Liver (tissue), 8 donors: ENCODE measurements at regions not wholly inside any gene's neighbourhood (a gene's known extent, or its start where the extent isn't known, plus 50 kb on each side); places are given as distances from the start of the nearest gene placed in this dataset.

Experiments
- DNase-seq: peaks from one replicate; pipeline ENCODE4 v3.0.0-alpha.2; 2017; ENCODE audit warnings: low spot score
- H3K27ac ChIP-seq, 2 donors: one replicate each; pipeline ENCODE4 v1.7.0; 2013; ENCODE audit warnings: inconsistent platforms in 2 of 2, low read length in 2 of 2, control low read depth in 1 of 2, low read depth in 1 of 2, mild to moderate bottlenecking in 1 of 2
- H3K27me3 ChIP-seq, 4 donors: one replicate each; pipeline versions ENCODE4 v1.6.1 to v1.7.0; 2013; ENCODE audit warnings: low read length in 3 of 4, inconsistent platforms in 1 of 4, mild to moderate bottlenecking in 1 of 4, moderate library complexity in 1 of 4; ENCODE audit not compliant: control insufficient read depth in 4 of 4, insufficient read depth in 4 of 4
- H3K36me3 ChIP-seq, 4 donors: one replicate each; pipeline versions ENCODE4 v1.6.1 to v1.7.0; 2013; ENCODE audit warnings: low read length in 3 of 4, mild to moderate bottlenecking in 3 of 4, low read depth in 1 of 4, moderate library complexity in 1 of 4; ENCODE audit not compliant: control insufficient read depth in 4 of 4, insufficient read depth in 3 of 4
- H3K4me1 ChIP-seq, 4 donors: one replicate each; pipeline versions ENCODE4 v1.6.1 to v1.7.0; 2013; ENCODE audit warnings: low read length in 3 of 4, mild to moderate bottlenecking in 3 of 4, moderate library complexity in 1 of 4; ENCODE audit not compliant: control insufficient read depth in 4 of 4, insufficient read depth in 4 of 4
- H3K4me3 ChIP-seq, 3 donors: one replicate each; pipeline versions ENCODE4 v1.6.1 to v1.7.0; 2013; ENCODE audit warnings: low read length in 3 of 3, control low read depth in 1 of 3, low read depth in 1 of 3, mild to moderate bottlenecking in 1 of 3
- H3K9ac ChIP-seq, 2 donors: one replicate each; pipeline ENCODE4 v1.7.0; 2013; ENCODE audit warnings: low read length in 2 of 2, mild to moderate bottlenecking in 2 of 2, moderate library complexity in 2 of 2, control low read depth in 1 of 2, low read depth in 1 of 2
- H3K9me3 ChIP-seq, 4 donors: one replicate each; pipeline versions ENCODE4 v1.6.1 to v1.7.0; 2013; ENCODE audit warnings: low read length in 3 of 4; ENCODE audit not compliant: control insufficient read depth in 4 of 4
- EGR1 ChIP-seq, 2 donors: IDR thresholded peaks; 2 replicates each; pipeline ENCODE4 v1.6.1; 2016 to 2018; ENCODE audit warnings: antibody characterized with exemption in 2 of 2, low read depth in 2 of 2
- FOXA1 ChIP-seq: IDR thresholded peaks from 2 replicates; pipeline ENCODE4 v1.6.1; 2016; ENCODE audit warnings: antibody characterized with exemption
- FOXA2 ChIP-seq: IDR thresholded peaks from 2 replicates; pipeline ENCODE4 v1.6.1; 2016; ENCODE audit warnings: antibody characterized with exemption
- GABPA ChIP-seq, 2 donors: IDR thresholded peaks in 1 of 2; conservative IDR thresholded peaks in 1 of 2; 2 replicates each; pipeline ENCODE4 v1.6.1; 2016; ENCODE audit warnings: antibody characterized with exemption in 2 of 2, mild to moderate bottlenecking in 1 of 2, moderate library complexity in 1 of 2
- HNF4A ChIP-seq, 2 donors: conservative IDR thresholded peaks; 2 replicates each; pipeline ENCODE4 v1.6.1; 2016; ENCODE audit warnings: antibody characterized with exemption in 2 of 2, mild to moderate bottlenecking in 2 of 2
- HNF4G ChIP-seq: IDR thresholded peaks from 2 replicates; pipeline ENCODE4 v1.6.1; 2016; ENCODE audit warnings: antibody characterized with exemption
- JUND ChIP-seq, 2 donors: IDR thresholded peaks; 2 replicates each; pipeline ENCODE4 v1.6.1; 2016; ENCODE audit warnings: antibody characterized with exemption in 2 of 2
- NR2F2 ChIP-seq: IDR thresholded peaks from 2 replicates; pipeline ENCODE4 v1.6.1; 2016; ENCODE audit warnings: antibody characterized with exemption
- RAD21 ChIP-seq, 2 donors: IDR thresholded peaks; 2 replicates each; pipeline ENCODE4 v1.6.1; 2016; ENCODE audit warnings: antibody characterized with exemption in 2 of 2, mild to moderate bottlenecking in 2 of 2
- RXRA ChIP-seq, 2 donors: IDR thresholded peaks; 2 replicates each; pipeline ENCODE4 v1.6.1; 2017 to 2018; ENCODE audit warnings: antibody characterized with exemption in 2 of 2, mild to moderate bottlenecking in 1 of 2
- SP1 ChIP-seq: IDR thresholded peaks from 2 replicates; pipeline ENCODE4 v1.6.1; 2018; ENCODE audit warnings: antibody characterized with exemption, mild to moderate bottlenecking
- TAF1 ChIP-seq: conservative IDR thresholded peaks from 2 replicates; pipeline ENCODE4 v1.6.1; 2016; ENCODE audit warnings: antibody characterized with exemption, mild to moderate bottlenecking
- YY1 ChIP-seq: IDR thresholded peaks from 2 replicates; pipeline ENCODE4 v1.6.1; 2016; ENCODE audit warnings: antibody characterized with exemption, mild to moderate bottlenecking
- WGBS: extraction: QIAGEN DNeasy Blood & Tissue Kit; methylation state at CpG from one replicate; pipeline ENCODE4 v1.1.7; 2013; 5-methylcytosine and 5-hydroxymethylcytosine counted together
- TF ChIP-seq, protein P1 (sequence below): IDR thresholded peaks from 2 replicates; pipeline ENCODE4 v1.6.1; 2016; ENCODE audit warnings: antibody characterized with exemption
- TF ChIP-seq, protein P2 (sequence below): IDR thresholded peaks from 2 replicates; pipeline ENCODE4 v1.6.1; 2016; ENCODE audit warnings: antibody characterized with exemption, mild to moderate bottlenecking
- TF ChIP-seq, protein P3 (sequence below): IDR thresholded peaks from 2 replicates; pipeline ENCODE4 v1.6.1; 2016; ENCODE audit warnings: antibody characterized with exemption
- TF ChIP-seq, protein P4 (sequence below): IDR thresholded peaks from 2 replicates; pipeline ENCODE4 v1.6.1; 2016; ENCODE audit warnings: antibody characterized with exemption
- TF ChIP-seq, protein P5 (sequence below): fragments of 150-350 bp; IDR thresholded peaks from 2 replicates; pipeline ENCODE4 v1.5.1; 2017; ENCODE audit warnings: improper control_type of control experiment, low read depth, low read length; ENCODE audit not compliant: missing input control
- donor health status: healthy.
- donor health status: healthy.
- donor health status: healthy.
- donor health status: healthy.
- donor health status: healthy.

GRCh38 chrX:35244796-35245508, 302.4 kb downstream of the FAM47B start (continued):
- TF ChIP-seq, protein P1, sequence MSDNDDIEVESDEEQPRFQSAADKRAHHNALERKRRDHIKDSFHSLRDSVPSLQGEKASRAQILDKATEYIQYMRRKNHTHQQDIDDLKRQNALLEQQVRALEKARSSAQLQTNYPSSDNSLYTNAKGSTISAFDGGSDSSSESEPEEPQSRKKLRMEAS: no peak
- TF ChIP-seq, protein P2, sequence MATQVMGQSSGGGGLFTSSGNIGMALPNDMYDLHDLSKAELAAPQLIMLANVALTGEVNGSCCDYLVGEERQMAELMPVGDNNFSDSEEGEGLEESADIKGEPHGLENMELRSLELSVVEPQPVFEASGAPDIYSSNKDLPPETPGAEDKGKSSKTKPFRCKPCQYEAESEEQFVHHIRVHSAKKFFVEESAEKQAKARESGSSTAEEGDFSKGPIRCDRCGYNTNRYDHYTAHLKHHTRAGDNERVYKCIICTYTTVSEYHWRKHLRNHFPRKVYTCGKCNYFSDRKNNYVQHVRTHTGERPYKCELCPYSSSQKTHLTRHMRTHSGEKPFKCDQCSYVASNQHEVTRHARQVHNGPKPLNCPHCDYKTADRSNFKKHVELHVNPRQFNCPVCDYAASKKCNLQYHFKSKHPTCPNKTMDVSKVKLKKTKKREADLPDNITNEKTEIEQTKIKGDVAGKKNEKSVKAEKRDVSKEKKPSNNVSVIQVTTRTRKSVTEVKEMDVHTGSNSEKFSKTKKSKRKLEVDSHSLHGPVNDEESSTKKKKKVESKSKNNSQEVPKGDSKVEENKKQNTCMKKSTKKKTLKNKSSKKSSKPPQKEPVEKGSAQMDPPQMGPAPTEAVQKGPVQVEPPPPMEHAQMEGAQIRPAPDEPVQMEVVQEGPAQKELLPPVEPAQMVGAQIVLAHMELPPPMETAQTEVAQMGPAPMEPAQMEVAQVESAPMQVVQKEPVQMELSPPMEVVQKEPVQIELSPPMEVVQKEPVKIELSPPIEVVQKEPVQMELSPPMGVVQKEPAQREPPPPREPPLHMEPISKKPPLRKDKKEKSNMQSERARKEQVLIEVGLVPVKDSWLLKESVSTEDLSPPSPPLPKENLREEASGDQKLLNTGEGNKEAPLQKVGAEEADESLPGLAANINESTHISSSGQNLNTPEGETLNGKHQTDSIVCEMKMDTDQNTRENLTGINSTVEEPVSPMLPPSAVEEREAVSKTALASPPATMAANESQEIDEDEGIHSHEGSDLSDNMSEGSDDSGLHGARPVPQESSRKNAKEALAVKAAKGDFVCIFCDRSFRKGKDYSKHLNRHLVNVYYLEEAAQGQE: no peak
- TF ChIP-seq GABPA (IDR thresholded peaks at IDR 0.05 in 1 of 2, conservative IDR thresholded peaks at IDR 0.05 in 1 of 2) (no peak), RAD21 (IDR thresholded peaks at IDR 0.05) (no peak)

GRCh38 chrX:35251226-35251625, 308.6 kb downstream of the FAM47B start:
- no peak overlapping the region for H3K27ac ChIP-seq
- TF ChIP-seq HNF4G (no peak), YY1 (no peak), JUND (IDR thresholded peaks at IDR 0.05) (no peak), FOXA1 (no peak), SP1 (no peak), RXRA (IDR thresholded peaks at IDR 0.05) (no peak), RAD21 (IDR thresholded peaks at IDR 0.05) (no peak), NR2F2 (no peak), TAF1 (no peak), EGR1 (IDR thresholded peaks at IDR 0.05; ENCODE audit: low read depth in 2 of 2) (no peak), GABPA (IDR thresholded peaks at IDR 0.05 in 1 of 2, conservative IDR thresholded peaks at IDR 0.05 in 1 of 2) (no peak), FOXA2 (no peak), HNF4A (conservative IDR thresholded peaks at IDR 0.05) (no peak)
- TF ChIP-seq, protein P2: no peak
- TF ChIP-seq, protein P1: no peak
- TF ChIP-seq, protein P3, sequence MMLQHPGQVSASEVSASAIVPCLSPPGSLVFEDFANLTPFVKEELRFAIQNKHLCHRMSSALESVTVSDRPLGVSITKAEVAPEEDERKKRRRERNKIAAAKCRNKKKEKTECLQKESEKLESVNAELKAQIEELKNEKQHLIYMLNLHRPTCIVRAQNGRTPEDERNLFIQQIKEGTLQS: no peak
- TF ChIP-seq, protein P4, sequence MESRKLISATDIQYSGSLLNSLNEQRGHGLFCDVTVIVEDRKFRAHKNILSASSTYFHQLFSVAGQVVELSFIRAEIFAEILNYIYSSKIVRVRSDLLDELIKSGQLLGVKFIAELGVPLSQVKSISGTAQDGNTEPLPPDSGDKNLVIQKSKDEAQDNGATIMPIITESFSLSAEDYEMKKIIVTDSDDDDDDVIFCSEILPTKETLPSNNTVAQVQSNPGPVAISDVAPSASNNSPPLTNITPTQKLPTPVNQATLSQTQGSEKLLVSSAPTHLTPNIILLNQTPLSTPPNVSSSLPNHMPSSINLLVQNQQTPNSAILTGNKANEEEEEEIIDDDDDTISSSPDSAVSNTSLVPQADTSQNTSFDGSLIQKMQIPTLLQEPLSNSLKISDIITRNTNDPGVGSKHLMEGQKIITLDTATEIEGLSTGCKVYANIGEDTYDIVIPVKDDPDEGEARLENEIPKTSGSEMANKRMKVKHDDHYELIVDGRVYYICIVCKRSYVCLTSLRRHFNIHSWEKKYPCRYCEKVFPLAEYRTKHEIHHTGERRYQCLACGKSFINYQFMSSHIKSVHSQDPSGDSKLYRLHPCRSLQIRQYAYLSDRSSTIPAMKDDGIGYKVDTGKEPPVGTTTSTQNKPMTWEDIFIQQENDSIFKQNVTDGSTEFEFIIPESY: no peak
- TF ChIP-seq, protein P5, sequence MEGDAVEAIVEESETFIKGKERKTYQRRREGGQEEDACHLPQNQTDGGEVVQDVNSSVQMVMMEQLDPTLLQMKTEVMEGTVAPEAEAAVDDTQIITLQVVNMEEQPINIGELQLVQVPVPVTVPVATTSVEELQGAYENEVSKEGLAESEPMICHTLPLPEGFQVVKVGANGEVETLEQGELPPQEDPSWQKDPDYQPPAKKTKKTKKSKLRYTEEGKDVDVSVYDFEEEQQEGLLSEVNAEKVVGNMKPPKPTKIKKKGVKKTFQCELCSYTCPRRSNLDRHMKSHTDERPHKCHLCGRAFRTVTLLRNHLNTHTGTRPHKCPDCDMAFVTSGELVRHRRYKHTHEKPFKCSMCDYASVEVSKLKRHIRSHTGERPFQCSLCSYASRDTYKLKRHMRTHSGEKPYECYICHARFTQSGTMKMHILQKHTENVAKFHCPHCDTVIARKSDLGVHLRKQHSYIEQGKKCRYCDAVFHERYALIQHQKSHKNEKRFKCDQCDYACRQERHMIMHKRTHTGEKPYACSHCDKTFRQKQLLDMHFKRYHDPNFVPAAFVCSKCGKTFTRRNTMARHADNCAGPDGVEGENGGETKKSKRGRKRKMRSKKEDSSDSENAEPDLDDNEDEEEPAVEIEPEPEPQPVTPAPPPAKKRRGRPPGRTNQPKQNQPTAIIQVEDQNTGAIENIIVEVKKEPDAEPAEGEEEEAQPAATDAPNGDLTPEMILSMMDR: no peak
- no peak overlapping the region for H3K4me3 ChIP-seq
- no peaks in the 10 kb centered on the region for H3K36me3 ChIP-seq
- no peaks in the 10 kb centered on the region for H3K27me3 ChIP-seq
- H3K9me3 ChIP-seq: no peaks in the 10 kb centered on the region
- 74% methylated on average over 1 of the region's 1 CpG for WGBS
- H3K9ac ChIP-seq: no peak overlapping the region
- no peaks in the 10 kb centered on the region for H3K4me1 ChIP-seq
- no peak for DNase-seq
